Activated T-helper 1 cell treated with anti-CD3 and anti-CD28 coated beads, Interleukin-12 subunit alpha, Interleukin-12 subunit beta, Interleukin-2, Interleukin-4 antibody, amounts not matched to agents 30 ng/mL and 10 ng/mL and 1 ng/mL, durations not matched to agents 14 hours and 24 hours and 36 hours (primary cell): ENCODE measurements at regions not wholly inside any gene's neighbourhood (a gene's known extent, or its start where the extent isn't known, plus 50 kb on each side); places are given as distances from the start of the nearest gene placed in this dataset.
"Not testable (repeated sequence)": the region's sequence is repeated elsewhere in the genome, so short reads cannot be mapped to it uniquely, and the experiment has no call there.

Experiments
- DNase-seq: peaks from one replicate; pipeline ENCODE4 v3.0.0; 2021; ENCODE audit warnings: low spot score
- H3K27ac Mint-ChIP-seq: one replicate; pipeline ENCODE4 v1.8.0; 2021; ENCODE audit warnings: mild to moderate bottlenecking, mixed read lengths
- H3K27me3 Mint-ChIP-seq: one replicate; pipeline ENCODE4 v1.8.0; 2022; ENCODE audit warnings: mild to moderate bottlenecking, moderate library complexity, mixed read lengths; ENCODE audit not compliant: insufficient read depth
- H3K36me3 Mint-ChIP-seq: one replicate; pipeline ENCODE4 v1.8.0; 2021; ENCODE audit warnings: low read depth, mixed read lengths
- H3K4me1 Mint-ChIP-seq: one replicate; pipeline ENCODE4 v1.8.0; 2021; ENCODE audit warnings: low read depth, mixed read lengths
- H3K4me3 Mint-ChIP-seq: one replicate; pipeline ENCODE4 v1.8.0; 2021; ENCODE audit warnings: mild to moderate bottlenecking, moderate library complexity, mixed read lengths
- H3K9me3 Mint-ChIP-seq: one replicate; pipeline ENCODE4 v1.8.0; 2021; ENCODE audit warnings: mixed read lengths
- intact Hi-C: fragments of 100-400 bp; cut with micrococcal nuclease; formaldehyde crosslinking; loops from one replicate; pipeline ENCODE4 v1.15.1; 2024

DNA sequence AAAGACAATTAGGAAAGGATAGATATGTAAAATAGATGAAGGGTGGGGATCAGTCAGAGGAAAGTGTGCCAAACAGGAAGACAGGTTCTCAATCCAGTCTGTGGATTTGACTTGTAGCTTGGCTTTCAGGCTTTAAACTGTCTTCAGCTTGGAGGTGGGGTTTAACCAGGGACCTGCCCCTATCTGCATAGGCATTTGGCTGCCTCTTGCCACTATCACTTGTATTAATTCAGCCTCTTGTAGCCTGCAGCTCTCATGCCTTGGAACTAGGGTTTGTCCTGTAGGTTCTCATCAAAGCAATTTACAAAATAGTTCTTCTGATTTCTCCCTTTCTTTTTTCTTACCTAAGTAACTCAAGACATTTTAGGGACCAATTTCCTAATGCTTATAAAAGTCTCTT lies 88.8 kb upstream of the PAXBP1 start:
- intact Hi-C loops: no loop called here
- Mint-ChIP-seq H3K27ac (no peak overlapping the region), H3K36me3 (no peaks in the 10 kb centered on the region), H3K27me3 (peaks cover 14% of the 10 kb centered on the region), H3K4me1 (no peaks in the 10 kb centered on the region), H3K4me3 (no peak overlapping the region), H3K9me3 (peaks cover 9% of the 10 kb centered on the region)
- no peak for DNase-seq

DNA sequence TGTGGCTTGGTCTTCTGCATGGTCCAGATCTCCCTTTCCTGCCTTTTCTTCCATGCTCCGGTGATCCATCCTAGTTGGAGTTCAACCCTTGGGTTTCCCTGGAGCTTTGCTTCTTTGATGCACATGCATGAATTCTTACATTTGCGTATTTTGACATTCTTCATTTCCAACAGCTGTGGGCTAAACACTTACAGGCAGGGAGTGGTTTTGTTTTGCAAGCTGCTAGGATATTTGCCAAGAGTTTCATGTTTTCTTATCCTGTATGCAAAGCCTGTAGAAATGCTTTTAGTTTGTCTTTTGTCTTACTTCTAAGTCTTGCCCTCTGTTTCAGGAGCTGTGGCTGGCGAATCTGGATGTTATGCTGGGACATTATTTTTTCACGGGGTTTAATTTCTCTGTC lies 90.3 kb upstream of the PAXBP1 start:
- no peak for DNase-seq
- Mint-ChIP-seq H3K4me1 (no peaks in the 10 kb centered on the region), H3K27me3 (peaks cover 14% of the 10 kb centered on the region), H3K27ac (no peak overlapping the region), H3K9me3 (peaks cover 9% of the 10 kb centered on the region), H3K36me3 (no peaks in the 10 kb centered on the region), H3K4me3 (no peak overlapping the region)
- intact Hi-C loops: no loop called here

DNA sequence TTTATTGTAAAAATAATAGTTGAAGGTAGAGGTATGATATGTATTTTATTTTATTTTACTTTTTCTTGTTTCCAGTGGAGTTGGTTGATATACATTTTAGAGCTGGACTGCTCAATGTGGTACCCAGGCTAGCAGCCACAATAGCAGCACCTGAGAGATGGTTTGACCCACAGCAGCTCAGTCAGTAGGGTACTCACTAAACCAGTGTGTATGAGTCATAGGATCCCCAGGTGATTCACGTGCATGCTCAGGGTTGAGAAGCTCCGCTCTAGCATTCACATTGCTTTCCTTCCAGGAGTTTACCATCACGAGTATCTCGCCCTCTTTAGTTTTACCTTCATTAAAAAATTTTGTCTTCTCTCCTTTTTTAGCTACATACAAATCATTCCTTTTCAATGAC lies 96.0 kb upstream of the PAXBP1 start:
- intact Hi-C loops: no loop called here
- no peak overlapping the region for H3K4me3 Mint-ChIP-seq
- no peak overlapping the region for H3K27ac Mint-ChIP-seq
- no peak for DNase-seq
- H3K4me1 Mint-ChIP-seq: no peaks in the 10 kb centered on the region
- peaks cover 8% of the 10 kb centered on the region for H3K27me3 Mint-ChIP-seq
- H3K36me3 Mint-ChIP-seq: no peaks in the 10 kb centered on the region
- no peaks in the 10 kb centered on the region for H3K9me3 Mint-ChIP-seq

DNA sequence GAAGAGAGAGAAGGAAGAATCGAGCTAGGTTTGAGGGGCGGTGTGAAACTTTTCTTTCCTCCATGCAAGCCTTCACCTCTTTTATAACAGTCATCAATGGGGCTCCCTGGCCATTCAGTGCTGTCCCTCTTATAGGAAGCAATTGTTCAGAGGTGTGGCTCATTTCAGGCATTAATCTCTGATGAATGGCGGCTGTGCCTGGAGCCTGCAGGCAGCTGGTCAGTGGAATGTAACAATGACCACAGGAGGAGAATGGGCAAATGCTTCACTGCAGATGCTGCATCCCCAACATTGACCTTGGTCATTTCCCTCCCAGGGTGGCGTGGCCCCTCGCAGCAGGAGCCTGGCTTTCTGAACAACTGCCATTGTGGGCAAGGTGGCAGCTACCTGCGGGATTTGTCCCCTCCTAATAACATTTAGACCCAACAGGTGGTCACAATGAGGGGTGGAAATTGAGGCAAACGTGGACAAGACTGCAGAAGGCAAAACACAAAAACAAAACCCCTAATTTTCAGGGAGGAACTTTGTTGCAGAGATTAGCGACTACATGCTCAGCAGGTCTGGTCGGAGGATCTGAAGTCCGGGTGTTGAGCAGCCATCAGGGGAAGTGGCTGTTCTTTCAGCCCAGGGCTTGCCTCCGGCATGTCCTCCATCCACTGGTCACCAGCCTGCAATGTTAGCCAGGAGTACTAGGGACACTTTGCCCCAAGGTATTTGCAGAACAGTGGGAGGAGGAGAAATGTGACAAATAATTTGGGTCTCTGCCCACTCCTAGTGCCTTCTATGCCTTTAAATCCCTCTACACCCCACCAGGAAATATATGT lies 97.3 kb upstream of the PAXBP1 start:
- no peaks in the 10 kb centered on the region for H3K4me1 Mint-ChIP-seq
- DNase-seq: no peak
- H3K36me3 Mint-ChIP-seq: no peaks in the 10 kb centered on the region
- H3K27me3 Mint-ChIP-seq: peaks cover 8% of the 10 kb centered on the region
- no peak overlapping the region for H3K4me3 Mint-ChIP-seq
- intact Hi-C loops: no loop called here
- no peaks in the 10 kb centered on the region for H3K9me3 Mint-ChIP-seq
- H3K27ac Mint-ChIP-seq: no peak overlapping the region

DNA sequence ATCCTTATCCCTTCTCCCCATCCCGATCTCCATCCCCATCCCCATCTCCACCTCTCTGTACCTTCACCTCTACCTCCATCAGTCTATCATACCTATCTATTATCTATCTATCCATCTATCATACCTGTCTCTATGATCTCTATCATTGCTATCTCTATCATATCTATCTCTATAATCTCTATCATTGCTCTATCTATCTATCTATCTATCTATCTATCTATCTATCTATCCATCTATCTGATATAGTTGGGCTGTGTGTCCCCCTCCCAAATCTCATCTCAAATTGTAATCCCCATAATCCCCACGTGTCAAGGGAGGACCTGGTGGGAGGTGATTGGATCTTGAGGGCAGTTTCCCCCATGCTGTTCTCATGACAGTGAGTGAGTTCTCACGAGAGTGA lies 97.9 kb upstream of the PAXBP1 start:
- intact Hi-C loops: no loop called here
- Mint-ChIP-seq H3K4me3 (no peak overlapping the region), H3K27me3 (peaks cover 8% of the 10 kb centered on the region), H3K36me3 (no peaks in the 10 kb centered on the region), H3K27ac (no peak overlapping the region), H3K9me3 (no peaks in the 10 kb centered on the region), H3K4me1 (no peaks in the 10 kb centered on the region)
- DNase-seq: no peak

DNA sequence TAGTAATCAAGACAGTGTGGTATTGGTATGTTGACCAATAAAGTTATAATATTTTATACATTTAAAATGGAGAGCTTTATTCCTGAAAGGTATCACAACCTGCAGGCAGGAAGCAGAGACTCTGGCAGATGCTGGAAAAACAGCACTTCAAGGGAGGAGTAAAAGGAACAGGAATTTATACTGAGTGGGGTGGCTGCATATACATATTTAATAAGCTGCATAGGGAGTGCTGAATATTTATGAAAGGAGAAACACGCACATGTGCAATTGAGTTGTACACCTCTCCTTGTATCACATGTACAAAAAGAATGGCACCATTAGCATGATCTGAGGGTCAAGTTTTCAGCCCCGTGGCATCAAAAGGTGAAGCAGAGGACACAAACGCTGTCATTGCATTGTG lies 104.9 kb upstream of the PAXBP1 start:
- intact Hi-C loops: no loop called here
- no peaks in the 10 kb centered on the region for H3K9me3 Mint-ChIP-seq

DNA sequence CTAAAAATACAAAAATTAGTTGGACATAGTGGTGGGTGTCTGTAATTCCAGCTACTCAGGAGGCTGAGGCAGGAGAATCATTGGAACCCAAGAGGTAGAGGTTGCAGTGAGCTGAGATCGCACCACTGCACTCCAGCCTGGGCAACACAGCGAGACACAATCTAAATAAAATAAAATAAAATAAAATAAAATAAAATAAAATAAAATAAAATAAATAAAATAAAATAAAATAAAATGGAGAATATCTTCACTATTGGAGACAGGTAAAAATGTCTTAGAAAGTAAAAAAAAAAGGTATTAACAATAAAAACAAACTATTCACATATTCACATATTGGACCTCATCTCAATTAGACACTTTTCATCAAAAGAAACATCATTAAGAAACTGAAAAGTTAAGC lies 106.3 kb upstream of the PAXBP1 start:
- H3K9me3 Mint-ChIP-seq, H3K4me1 Mint-ChIP-seq, H3K4me3 Mint-ChIP-seq, DNase-seq, H3K36me3 Mint-ChIP-seq, intact Hi-C loops, H3K27ac Mint-ChIP-seq: not testable (repeated sequence)
- peaks cover 20% of the 10 kb centered on the region for H3K27me3 Mint-ChIP-seq

More for the DNA sequence above, 104.9 kb upstream of the PAXBP1 start:
- H3K4me1 Mint-ChIP-seq: no peaks in the 10 kb centered on the region
- H3K27ac Mint-ChIP-seq: no peak overlapping the region
- no peak for DNase-seq
- H3K4me3 Mint-ChIP-seq: no peak overlapping the region
- H3K27me3 Mint-ChIP-seq: peaks cover 18% of the 10 kb centered on the region
- no peaks in the 10 kb centered on the region for H3K36me3 Mint-ChIP-seq

DNA sequence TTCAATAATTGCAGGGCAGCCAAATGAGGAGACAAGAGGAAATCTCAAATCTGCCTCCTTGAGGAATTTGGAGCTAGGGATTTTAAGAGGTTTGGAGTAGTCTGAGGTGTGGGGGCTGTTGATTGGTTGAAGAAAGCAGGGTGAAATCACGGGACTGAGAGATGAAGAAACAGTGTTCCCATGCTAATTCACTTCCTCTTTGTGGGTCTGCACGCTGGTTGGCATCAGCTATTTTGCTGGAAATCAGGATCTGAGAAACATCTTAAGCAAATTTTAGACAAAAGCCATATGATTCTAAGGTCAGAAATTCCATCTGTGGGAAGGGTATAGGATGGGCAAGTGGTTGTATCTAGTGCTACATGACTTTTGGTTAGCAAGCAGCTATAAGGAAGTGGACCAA lies 107.1 kb upstream of the PAXBP1 start:
- no peak for DNase-seq
- H3K27ac Mint-ChIP-seq: no peak overlapping the region
- no peaks in the 10 kb centered on the region for H3K4me1 Mint-ChIP-seq
- no peaks in the 10 kb centered on the region for H3K36me3 Mint-ChIP-seq
- no peak overlapping the region for H3K4me3 Mint-ChIP-seq
- intact Hi-C loops: no loop called here
- H3K27me3 Mint-ChIP-seq: peaks cover 21% of the 10 kb centered on the region
- H3K9me3 Mint-ChIP-seq: no peaks in the 10 kb centered on the region

DNA sequence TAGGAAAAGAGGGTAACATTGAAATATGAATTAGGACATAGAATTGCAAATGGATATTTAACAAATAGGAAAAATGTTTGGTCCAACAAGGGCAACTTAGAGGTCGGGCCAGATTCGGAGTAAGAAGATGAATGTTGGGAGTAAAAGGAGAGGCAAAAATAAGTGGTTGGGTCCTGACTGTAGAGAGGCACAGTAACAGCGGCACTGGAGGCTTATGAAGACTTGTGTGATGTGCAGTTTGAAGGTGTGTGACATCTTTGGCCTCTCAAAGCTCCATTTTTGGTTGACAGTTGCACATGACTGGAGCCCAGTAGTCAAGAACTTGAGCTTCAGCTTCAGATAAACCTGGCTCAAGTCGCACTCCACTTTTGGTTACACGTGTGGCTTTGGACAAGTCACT lies 109.9 kb upstream of the PAXBP1 start:
- no peak overlapping the region for H3K27ac Mint-ChIP-seq
- H3K36me3 Mint-ChIP-seq: no peaks in the 10 kb centered on the region
- H3K4me3 Mint-ChIP-seq: no peak overlapping the region
- peaks cover 15% of the 10 kb centered on the region for H3K27me3 Mint-ChIP-seq
- H3K9me3 Mint-ChIP-seq: peaks cover 4% of the 10 kb centered on the region
- no peak for DNase-seq
- intact Hi-C loops: no loop called here
- H3K4me1 Mint-ChIP-seq: peaks cover 3% of the 10 kb centered on the region

DNA sequence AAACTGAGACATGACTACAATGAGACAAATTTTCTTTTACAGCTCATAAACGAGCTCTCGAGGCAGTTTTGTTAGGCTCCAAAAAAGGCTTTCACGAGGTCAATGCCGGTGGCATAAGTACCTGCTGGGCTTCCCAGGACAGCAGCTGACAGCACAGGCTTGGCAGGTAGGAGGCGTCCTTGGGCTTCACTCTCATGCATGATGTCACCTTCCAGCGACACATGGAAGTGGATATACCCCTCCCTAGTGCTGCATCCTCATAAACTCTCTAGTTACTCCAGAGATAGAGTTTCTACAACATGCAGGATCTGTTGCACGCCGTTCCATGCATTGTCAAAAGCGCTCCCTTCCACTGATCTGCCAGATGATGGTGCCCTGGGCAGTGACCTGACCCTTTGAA lies 112.5 kb upstream of the PAXBP1 start:
- intact Hi-C loops: no loop called here

DNA sequence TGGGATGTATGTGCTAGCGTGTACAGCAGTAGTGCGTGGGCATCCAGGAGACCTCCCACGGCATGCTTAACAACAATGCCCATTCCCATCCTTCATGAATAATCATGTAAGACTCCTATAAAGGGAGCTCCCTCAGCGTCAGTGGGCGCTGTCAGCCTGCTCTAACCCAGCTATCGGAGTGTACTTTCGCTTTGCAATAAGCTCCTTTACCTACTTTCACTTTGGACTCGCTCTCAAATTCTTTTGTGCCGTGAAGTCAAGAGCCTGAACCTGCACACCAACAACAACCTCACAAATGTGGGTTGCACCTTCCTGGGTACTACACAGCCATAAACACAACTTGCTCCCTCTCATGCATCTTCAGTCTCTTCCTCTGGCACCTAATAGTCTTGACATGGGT lies 114.8 kb upstream of the PAXBP1 start:
- peaks cover 8% of the 10 kb centered on the region for H3K27me3 Mint-ChIP-seq
- peaks cover 10% of the 10 kb centered on the region for H3K4me1 Mint-ChIP-seq
- DNase-seq: no peak
- H3K9me3 Mint-ChIP-seq: peaks cover 4% of the 10 kb centered on the region
- H3K36me3 Mint-ChIP-seq: no peaks in the 10 kb centered on the region
- intact Hi-C loops: no loop called here
- no peak overlapping the region for H3K27ac Mint-ChIP-seq
- peak overlapping the region; percentile 11 for H3K4me3 Mint-ChIP-seq

More for the DNA sequence above, 112.5 kb upstream of the PAXBP1 start:
- Mint-ChIP-seq H3K4me1 (peaks cover 10% of the 10 kb centered on the region), H3K9me3 (peaks cover 4% of the 10 kb centered on the region), H3K36me3 (no peaks in the 10 kb centered on the region), H3K27ac (no peak overlapping the region), H3K27me3 (peaks cover 12% of the 10 kb centered on the region), H3K4me3 (no peak overlapping the region)
- DNase-seq: no peak

DNA sequence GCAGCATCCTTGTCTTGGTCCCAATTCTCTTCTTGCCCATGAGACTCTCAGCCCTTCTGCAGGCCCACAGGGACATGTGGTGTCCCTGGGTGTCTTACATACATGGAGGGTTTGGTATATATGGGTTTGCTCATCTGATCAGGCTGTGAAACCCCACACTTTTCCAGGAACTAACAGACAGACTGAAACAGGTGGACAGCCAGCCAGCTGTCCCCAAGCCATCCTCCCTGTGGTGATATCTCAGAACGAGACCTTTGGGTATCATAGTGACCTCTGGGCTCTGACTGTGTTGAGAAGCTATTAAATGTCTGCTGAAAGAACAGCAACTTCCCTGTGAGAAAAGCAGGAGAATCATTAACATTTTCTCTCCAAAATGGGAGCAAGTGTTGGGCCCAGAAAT lies 115.5 kb upstream of the PAXBP1 start:
- no peak overlapping the region for H3K27ac Mint-ChIP-seq
- H3K27me3 Mint-ChIP-seq: peaks cover 7% of the 10 kb centered on the region
- H3K4me3 Mint-ChIP-seq: peak overlapping the region; percentile 3
- no peak for DNase-seq
- H3K36me3 Mint-ChIP-seq: no peaks in the 10 kb centered on the region
- peaks cover 4% of the 10 kb centered on the region for H3K9me3 Mint-ChIP-seq
- intact Hi-C loops: no loop called here
- peaks cover 10% of the 10 kb centered on the region for H3K4me1 Mint-ChIP-seq

DNA sequence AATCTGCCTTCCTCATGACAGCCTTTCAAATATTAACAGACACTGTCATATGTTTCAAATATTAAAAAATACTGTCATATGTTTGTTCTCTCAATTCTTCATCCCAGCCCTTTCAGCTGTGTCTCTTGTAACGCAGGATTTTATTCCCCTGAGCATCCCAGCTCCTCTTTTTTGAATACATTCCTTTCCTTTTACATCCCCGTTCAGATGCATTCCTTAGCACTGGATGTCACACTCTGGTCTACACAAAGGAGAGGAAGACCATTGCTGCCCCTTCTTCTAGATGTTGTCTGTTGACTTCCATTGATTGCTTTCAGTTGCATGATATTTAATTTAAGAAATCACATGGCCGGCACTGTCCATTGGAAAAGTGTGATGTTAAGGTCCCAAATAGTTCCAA lies 117.4 kb upstream of the PAXBP1 start:
- H3K36me3 Mint-ChIP-seq: no peaks in the 10 kb centered on the region
- H3K27ac Mint-ChIP-seq: no peak overlapping the region
- intact Hi-C loops: no loop called here
- DNase-seq: no peak
- peaks cover 5% of the 10 kb centered on the region for H3K9me3 Mint-ChIP-seq
- peaks cover 7% of the 10 kb centered on the region for H3K27me3 Mint-ChIP-seq
- H3K4me1 Mint-ChIP-seq: peaks cover 10% of the 10 kb centered on the region
- H3K4me3 Mint-ChIP-seq: no peak overlapping the region

DNA sequence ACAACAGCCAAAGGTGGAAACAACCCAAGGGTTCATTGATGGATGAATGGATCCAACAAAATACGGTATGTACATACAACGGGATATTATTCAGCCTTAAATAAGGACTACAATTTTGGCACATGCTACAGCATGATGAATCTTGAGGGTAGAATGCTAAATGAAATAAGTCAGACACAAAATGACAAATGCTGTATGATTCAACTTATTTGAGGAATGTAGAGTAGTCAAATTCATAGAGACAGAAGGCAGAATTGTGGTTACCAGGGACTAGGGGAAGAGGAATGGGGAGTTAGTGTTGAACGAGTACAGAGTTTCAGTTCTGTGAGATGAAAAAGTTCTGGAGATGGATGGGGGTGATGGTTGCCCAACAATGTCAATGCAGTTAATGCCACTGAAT lies 118.0 kb upstream of the PAXBP1 start:
- Mint-ChIP-seq H3K27me3 (peaks cover 8% of the 10 kb centered on the region), H3K27ac (no peak overlapping the region), H3K4me3 (no peak overlapping the region), H3K9me3 (peaks cover 10% of the 10 kb centered on the region), H3K4me1 (peaks cover 10% of the 10 kb centered on the region), H3K36me3 (no peaks in the 10 kb centered on the region)
- intact Hi-C loops: no loop called here
- DNase-seq: no peak
